GM21576 (cell line): ENCODE measurements at regions not wholly inside any gene's neighbourhood (a gene's known extent, or its start where the extent isn't known, plus 50 kb on each side); places are given as distances from the start of the nearest gene placed in this dataset.
"Not testable (repeated sequence)": the region's sequence is repeated elsewhere in the genome, so short reads cannot be mapped to it uniquely, and the experiment has no call there.

Source experiments
- ATAC-seq: cut with Tn5 transposase; IDR thresholded peaks from one replicate; pipeline ENCODE4 v1.9.1; 2021; ENCODE audit warnings: mild to moderate bottlenecking, moderate library complexity; ENCODE audit not compliant: unreplicated experiment

DNA sequence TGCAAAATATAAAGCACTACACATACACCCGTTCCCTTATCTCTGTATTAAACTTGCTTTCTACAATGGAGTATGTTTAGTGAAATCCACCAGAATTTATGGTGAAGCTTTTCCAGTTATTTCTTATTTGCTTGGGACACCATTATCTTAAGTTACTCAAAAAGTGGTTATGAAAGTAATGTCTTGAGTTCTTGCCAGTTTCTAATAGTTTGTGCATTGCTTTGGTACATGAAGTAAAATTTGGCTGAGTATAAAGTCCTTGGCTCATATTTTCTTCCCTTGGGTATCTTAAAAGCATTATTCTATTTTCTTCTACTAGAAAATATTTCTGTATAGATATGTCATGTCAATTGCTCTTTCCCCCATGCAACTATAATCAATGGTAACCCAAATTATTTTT lies 85.2 kb downstream of the POLR1F start:
- ATAC-seq, result no peak

DNA sequence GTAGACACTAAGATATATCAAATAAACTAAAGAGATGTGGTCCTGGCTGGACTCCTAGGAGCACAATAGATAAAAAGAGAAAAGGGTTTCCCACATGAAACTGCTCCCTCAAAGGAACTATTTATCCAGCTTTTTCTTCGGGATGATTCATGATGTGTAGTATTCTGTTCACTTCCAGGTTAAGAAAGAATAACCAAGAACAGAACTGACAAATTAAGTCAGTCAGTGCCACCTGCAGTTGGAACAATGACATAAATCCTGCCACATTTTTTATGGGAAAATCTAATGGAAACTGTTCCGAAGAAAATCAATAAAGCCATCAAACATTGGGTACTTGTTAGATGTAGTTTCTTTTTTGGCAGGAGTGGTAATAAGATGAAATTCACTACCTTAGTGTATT lies 87.1 kb downstream of the POLR1F start:
- ATAC-seq, result no peak

DNA sequence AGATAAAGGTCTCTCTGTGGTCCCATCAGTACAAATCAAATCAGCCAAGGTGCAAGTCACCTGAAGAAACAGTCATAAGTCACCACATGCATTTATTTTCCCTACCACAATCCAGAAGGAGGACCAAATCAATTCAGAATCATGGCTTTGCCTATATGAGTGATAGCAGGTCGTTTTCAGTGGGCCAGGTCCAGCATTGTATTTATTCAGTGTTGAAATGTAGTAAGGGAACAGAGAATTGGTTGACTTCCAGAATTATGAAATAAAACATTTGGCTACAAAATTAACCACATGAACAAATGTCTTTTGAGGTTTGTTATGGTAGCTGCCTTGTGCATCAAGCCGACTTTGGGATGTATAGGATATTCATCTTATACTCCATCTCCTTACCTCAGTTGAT lies 88.4 kb downstream of the POLR1F start:
- no peak for ATAC-seq

DNA sequence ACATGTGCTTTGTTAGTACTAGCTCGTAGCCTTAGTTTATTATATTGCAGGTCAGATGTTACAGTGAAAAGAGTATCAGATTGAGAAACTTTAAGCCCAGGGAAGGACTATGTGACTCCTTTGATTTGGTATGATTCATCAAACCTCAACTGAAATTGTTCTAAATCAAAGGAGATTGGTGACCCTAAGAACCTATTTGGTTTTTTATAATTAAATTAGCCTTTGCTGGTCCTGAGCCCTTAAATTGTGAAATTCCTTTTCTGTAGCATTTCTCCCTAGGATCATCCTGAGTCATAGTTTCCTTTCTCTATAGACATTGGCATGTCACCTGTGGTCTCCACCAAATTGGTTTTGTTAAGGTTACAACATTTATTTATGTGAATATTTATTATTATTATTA lies 89.7 kb downstream of the POLR1F start:
- ATAC-seq, result no peak

DNA sequence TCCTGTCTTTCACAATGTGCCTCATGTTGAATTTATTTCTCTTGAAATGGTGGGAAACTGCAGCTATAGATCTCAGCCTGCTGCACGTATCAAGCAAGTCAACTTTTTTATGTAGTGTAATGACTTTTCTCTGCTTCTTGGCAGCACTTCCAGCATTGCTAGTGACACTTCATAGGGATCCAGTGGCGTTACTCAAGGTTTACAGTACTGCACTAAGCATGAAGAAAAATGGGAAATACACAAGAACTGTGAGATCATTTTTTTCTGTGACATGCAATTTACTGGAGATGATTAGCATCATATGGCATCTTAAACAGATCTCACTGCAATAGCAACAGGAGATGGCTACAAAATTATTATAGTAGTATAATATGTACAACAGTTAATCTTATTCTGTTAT lies 90.9 kb downstream of the POLR1F start:
- no peak for ATAC-seq

DNA sequence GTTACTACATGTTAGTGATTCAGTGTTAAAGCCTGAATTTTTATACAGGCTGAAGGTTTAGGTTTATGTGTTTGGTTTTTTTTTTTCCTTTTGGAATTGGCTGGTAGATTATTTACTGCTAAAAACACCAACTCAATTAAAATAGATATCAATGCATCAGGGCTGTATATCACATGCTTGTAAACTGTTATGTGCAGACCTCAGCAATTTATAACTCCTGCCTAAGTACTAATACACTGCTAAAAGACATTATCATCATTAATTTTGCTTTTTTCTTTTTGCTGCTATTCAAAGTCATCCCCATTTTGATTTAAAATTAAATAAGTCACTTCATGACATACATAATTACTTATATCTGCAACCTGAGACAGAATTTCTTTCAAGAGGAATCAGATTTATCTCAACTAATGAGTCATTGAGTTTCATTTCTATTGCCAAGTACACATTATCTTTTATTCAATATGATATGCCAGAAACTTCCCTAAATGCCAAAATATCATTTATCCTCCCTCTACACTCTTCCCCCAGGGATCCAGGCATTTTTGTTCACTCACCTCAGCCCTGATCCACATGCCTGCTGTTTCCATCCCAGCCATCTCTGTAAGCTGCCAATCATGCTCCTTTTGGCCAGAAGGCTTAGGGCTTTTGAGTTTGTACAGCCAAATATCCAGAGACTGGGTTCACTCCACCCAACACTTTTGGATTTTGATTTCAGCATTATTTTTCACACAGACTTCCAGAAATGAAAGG lies 98.5 kb downstream of the POLR1F start:
- no peak for ATAC-seq

DNA sequence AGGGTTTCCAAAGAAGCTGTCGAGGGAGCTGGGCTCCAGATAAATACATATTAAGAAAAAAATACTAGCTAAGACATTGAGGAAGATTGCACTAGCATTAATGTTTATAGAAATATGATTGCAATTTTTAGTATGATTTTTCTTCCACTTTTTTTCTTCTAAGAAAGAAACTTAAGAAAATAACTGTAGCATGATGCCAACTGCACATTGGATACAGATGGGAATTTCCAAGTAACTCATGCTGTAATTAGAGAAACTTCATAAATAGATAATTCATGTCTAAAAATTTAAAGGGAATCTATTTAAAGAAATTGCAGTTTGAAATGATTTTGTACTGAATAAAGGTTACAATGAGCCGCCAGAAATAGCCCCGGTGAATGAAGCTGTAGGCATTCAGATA lies 119.4 kb downstream of the POLR1F start:
- ATAC-seq, result no peak

DNA sequence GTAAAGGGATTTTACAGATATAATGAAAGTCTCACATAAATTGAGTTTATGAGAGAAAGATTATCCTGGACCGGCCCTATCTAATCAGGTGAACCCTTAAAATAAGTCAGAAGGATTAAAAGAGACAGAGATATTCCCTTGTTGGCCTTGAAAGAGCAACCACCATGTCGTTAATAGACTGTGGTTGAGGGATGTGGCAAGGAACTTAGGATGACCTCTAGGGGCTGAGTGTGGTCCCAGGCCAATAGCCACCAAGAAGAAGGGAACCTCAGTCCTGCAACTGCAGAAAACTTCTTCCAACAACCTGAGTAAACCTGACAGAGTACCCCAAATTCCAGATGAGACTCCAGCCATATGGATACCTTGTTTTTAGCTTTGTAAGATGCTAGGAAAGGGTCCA lies 121.5 kb downstream of the POLR1F start:
- ATAC-seq, result peak; percentile 85

DNA sequence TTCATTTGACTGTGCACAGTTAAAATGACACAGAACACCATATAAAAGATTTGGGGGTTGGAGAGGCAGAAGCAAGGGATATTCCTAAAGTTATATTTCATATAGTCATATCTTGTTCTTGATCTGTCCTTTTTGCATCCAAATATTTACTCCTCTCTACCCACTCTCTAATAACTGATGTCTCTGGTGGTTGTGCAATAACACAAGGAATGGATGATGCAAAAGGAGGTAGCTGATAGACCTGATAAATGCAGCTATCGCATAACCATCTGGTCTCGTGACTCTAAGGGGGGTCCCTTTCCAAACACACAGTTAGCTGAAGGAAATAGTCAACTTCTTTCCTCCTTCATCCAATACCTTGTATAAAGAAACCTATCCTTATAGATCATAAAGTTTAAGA lies 123.1 kb downstream of the POLR1F start:
- ATAC-seq, result no peak

DNA sequence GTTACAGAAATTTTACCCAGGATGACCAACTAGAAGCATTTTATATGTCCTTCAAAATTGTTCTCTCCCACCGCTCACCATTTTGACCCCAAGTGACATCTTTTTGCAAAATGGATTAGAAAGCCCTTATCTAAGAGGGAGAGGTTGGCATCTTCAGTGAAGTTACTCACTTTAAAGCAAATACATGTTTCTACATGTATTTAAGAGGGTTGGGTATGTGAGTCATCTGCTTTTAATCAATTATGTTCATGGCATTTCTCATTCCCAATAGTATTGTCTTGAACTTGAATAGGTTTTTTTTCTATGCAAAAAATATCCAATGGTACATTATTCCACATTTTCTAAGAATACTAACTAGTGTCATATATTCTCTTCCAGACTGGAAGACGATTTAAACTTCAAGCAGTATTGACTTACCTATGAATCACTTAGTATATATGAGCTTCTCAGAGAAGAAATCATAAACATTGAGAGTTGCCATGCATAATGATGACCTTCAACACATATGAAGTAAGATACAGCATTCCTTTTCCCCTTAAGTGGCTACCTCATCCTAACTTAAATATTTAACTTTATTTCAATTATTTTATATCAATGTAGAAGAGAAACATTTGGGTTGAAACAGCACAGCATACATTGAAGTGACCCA lies 132.8 kb downstream of the POLR1F start:
- ATAC-seq, result no peak

DNA sequence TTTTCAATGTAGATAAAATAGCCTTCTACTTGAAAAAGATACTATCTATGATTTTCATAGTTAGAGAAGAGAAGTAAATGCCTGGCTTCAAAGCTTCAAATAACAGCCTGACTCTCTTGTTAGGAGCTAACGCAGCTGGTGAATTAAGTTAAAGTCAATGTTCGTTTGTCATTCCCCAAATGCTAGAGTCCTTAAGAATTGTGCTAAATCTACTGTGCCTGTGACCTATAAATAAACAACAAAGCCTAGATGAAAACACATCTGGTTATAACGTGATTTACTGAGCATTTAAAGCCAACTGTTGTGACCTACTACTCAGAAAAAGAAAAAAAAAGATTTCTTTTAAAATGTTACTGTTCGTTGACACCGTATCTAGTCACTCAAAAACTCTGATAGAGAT lies 134.7 kb downstream of the POLR1F start:
- no peak for ATAC-seq

DNA sequence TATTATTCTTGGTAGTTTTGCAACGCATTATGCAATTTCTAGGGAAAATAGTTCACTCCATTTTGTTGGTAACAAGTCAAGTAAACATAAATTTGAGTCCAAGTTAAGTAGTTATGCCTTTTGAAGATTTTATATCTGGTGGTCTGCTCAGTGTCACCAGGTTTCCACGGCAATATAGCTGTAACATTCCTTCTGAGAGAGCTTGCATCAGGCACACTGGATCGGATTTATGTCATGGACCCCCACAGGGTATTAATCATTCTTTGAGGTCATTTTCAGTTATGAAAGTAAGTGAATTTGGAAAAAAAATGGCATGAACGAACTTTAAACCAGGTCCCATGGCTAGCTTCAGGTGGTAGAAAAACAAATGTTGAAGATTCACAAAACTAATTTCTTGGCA lies 136.3 kb downstream of the POLR1F start:
- no peak for ATAC-seq

DNA sequence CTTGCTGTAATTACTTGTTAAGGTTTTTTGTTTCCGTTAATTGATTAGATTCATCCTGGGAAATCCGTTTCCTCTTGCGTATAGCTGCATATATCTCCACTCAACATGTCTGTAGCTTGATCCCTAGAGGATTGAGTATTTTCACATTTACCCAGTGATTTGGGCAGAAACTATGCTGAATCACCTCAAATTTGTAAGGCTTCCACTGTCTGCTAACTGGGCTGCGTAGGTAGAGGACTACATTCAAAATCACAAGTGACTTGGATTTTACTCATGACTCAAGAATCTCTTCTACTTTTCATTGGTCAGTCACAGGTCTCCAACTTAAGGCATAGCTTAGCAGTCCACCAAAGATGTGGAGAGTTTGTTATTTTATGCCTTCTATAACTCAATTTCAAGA lies 141.8 kb downstream of the POLR1F start:
- ATAC-seq, result no peak

DNA sequence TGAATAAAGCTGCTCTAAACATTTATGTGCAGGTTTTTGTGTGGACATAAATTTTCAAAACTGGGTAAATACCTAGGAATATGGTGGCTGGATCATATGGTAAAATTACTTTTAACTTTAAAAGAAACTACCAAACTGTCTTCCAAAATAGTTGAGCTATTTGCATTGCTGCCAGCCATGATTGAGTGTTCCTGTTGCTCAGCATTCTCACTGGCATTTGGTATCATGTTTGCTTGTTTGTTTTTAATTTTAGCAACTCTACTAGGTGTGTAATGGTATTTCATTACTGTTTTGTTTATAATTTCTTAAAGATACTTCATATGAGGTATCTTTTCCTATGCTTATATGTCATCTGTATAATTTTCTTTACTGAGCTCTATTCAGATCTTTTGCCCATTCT lies 143.2 kb downstream of the POLR1F start:
- ATAC-seq, result no peak

DNA sequence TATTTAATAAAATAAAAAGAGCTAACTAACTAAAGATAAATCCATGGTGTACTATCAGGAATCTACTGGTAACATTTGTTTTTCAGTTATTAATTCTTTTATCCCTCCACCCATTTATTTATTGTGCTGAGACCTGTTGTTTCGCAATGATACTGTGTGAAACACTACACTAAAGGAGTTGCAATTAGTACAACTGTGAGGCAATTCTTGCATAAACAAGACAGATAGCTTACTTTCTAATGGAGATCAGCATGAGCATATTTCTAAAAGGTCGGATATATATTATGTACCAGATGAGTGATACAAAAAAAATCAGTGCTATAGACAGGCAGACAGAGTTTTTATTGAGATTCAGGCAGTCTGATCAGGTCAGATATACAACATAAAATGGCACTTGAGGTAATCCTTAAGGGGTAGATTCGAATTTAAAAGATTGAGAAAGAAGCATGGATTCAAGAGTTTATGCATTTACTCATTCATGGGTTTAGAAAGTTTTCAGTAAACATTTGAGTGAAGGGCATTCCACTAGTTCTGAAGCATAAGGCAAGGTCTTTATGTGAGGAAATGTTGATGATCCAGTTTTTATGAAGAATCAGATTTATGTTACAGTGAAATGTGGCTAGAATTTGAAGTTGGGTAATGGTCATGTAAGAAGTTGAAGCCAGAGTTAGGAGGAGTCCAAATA lies 147.6 kb downstream of the POLR1F start:
- no peak for ATAC-seq

DNA sequence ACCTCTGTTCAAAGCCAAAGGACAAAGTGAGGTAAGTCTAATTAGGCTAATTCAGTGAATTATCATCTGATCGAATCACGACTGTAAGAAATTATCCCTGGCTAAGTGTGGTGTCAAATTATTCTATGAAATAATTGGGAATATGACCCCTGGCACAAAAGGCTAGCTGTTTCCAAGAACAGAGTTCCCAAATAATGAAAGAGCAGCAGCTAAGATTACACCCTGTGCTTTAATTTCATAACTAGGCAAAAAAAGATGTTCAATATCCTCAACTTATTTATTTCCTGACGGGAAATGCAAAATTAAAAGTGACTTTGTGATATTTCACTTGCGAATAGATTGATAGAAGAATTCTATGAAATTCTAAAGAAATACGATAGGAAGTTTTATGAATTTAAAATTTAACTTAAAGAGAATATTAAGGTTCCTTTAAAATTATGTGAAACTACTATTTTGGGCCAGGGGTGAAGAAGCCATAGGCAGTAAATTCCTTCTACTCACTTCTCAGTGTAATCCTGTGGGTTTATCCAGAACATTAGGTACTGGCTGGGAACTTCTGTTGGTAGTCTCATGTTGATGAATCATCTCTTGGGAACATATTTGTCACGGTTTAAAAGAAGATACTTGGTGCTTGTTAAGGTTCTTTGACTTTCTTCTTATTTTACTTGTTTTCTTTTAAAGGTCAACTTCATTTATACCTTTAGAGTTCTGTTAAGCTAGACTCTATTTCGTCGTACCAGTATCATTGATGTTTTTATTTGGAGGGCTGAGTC lies 148.5 kb downstream of the POLR1F start:
- ATAC-seq, result no peak

DNA sequence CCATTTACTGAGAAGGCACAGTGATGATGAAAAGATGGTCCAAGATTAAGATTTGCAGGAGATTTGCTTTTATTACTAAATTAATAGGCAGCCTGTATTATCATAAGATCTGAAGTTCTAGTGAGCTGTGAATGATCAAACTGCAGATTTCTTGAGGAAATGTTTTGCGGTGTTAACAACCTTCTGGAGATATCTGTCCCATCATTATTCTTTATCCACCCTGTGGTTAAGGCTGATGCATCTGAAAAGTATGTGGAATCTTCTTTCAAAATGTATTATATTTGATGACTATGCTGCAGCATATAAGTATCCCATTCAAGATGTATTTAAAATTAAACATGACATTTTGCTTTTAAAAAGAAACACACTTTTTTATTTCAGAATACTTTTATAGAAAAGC lies 150.3 kb downstream of the POLR1F start:
- ATAC-seq, result no peak

DNA sequence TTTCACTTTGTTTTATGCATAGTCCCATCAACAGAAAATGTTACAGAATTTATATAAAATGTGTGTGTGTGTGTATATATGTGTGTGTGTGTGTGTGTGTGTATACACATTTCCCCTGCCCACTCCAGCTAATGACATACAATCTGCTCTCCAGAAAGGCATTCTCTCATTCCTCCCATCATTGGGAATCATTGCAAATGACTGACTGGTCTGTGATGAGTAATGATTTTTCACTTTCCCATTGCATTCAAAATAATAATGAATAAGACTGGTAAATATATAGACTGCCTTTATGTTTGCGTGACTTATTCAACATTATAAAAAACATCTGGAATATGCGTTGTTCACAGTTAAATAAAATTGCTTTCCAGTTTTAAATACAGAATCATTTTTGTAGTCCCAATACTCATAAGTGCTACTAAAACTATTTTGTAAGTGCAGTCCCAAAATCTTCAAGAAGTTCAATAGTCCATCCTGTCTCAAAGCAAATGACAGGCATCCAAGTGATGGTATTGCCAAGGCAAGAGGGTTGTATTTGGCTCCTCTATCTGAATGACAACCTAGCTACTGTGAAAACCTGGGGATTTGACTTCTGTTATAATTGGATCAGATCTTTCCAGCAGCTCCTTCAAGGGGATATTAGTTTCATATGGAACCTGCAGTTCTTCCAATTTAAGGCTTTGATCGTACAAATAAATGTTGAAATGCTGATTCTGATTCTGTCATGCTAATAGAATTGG lies 150.9 kb downstream of the POLR1F start:
- ATAC-seq, result no peak

DNA sequence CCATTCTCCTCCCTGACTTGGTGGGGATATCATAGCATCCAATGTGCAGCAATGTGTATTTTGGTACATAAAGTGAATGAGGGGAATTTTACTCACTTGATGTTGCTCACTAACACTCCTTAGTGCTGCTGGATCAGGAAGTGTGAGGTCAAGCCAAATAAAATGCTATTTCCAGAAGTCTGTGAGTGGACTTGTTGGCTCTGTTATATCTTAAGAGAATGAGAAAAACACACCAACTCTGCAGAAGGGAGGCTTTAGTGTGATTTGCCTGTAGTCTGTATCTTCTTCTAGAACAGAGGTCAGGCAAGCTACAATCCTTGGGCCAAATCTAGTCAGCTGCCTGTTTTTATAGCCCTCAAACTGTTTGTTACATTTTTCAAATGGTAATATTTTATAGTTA lies 154.3 kb downstream of the POLR1F start:
- no peak for ATAC-seq

DNA sequence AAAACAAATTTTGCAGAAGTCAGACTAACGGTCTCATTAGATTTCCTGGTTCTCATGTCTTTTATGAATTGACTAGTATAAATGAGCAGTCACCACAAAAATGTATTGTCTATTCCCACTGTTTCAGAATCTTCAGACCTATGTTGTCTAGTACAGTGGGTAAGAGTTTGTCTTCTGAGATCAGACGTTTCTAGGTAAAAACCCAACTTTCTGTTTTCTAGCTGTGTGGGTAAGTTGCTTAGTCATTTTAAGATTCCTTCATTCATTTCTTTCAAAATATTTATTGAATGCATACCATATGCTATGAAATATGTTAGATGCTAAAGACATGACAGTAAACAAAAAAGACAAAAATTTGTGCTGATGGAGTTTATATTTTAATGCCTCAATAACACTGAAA lies 156.3 kb downstream of the POLR1F start:
- no peak for ATAC-seq

DNA sequence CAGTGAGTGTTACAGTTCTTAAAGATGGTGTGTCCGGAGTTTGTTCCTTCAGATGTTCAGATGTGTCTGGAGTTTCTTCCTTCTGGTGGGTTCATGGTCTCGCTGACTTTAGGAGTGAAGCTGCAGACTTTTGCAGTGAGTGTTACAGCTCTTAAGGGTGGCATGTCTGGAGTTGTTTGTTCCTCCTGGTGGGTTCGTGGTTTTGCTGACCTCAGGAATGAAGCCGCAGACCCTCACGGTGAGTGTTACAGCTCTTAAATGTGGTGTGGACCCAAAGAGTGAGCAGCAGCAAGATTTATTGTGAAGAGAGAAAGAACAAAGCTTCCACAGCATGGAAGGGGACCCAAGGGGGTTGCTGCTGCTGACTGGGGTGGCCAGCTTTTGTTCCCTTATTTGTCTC lies 159.6 kb downstream of the POLR1F start:
- ATAC-seq, result not testable (repeated sequence)
